ENCODE measurements at regions not wholly inside any gene's neighbourhood (a gene's known extent, or its start where the extent isn't known, plus 50 kb on each side); places are given as distances from the start of the nearest gene placed in this dataset.

- H3K4me3 Mint-ChIP-seq, result no peak overlapping the region
- intact Hi-C loops (cut with micrococcal nuclease), result no loop called here
- DNase-seq, result no peak
Observed at GRCh38 chrY:8064500-8064899, 1152.9 kb upstream of the AMELY start.

GRCh38 chrY:8063973-8064372 lies 1152.4 kb upstream of the AMELY start:
- no peaks in the 10 kb centered on the region for H3K79me2 ChIP-seq (ENCODE audit: insufficient read depth, low read length)
- H3K4me3 ChIP-seq (replicated peaks in 1 of 3; ENCODE audit: low read depth in 2 of 3, low read length in 3 of 3), result no peak overlapping the region
- no peak overlapping the region for H3K9ac ChIP-seq (ENCODE audit: insufficient read depth, low read length, poor library complexity, severe bottlenecking)
- TF ChIP-seq CTCF (IDR thresholded peaks at IDR 0.05), result no peak
- H2AFZ ChIP-seq (ENCODE audit: insufficient read depth, low read depth, low read length, poor library complexity, severe bottlenecking), result no peak overlapping the region
- H3K36me3 Mint-ChIP-seq, result no peaks in the 10 kb centered on the region
- H3K36me3 ChIP-seq (replicated peaks in 1 of 2; ENCODE audit: control insufficient read depth in 1 of 2, insufficient read depth in 2 of 2, low read length in 2 of 2), result no peaks in the 10 kb centered on the region
- H3K4me1 ChIP-seq (ENCODE audit: control insufficient read depth in 1 of 2, insufficient read depth in 2 of 2, low read length in 2 of 2), result no peaks in the 10 kb centered on the region
- H3K4me1 Mint-ChIP-seq, result no peaks in the 10 kb centered on the region
- H3K27me3 Mint-ChIP-seq (ENCODE audit: low read depth in 3 of 3), result no peaks in the 10 kb centered on the region
- no peak overlapping the region for H3K4me2 ChIP-seq (replicated peaks; ENCODE audit: extremely low read depth, low read length, poor library complexity, severe bottlenecking)
- DNase-seq, result no peak
- no peaks in the 10 kb centered on the region for H3K9me3 ChIP-seq (replicated peaks in 1 of 2; ENCODE audit: control insufficient read depth in 1 of 2, insufficient read depth in 1 of 2, low read length in 2 of 2)
- intact Hi-C loops (cut with micrococcal nuclease), result no loop called here
- H3K9me3 Mint-ChIP-seq, result peaks cover 0 to 2% (median 0%) of the 10 kb centered on the region in 7 donors
- no peak overlapping the region for H3K27ac Mint-ChIP-seq
- no peak overlapping the region for H3K27ac ChIP-seq (ENCODE audit: low read depth in 1 of 2, low read length in 2 of 2)
- no peak overlapping the region for H3K4me3 Mint-ChIP-seq
- no peaks in the 10 kb centered on the region for H4K20me1 ChIP-seq (ENCODE audit: insufficient read depth, low read length)
- H3K27me3 ChIP-seq (ENCODE audit: control insufficient read depth in 2 of 2, insufficient read depth in 2 of 2, low read length in 2 of 2), result no peaks in the 10 kb centered on the region
- no CpG with 5 or more reads among the region's 2 CpGs for whole genome bisulfite sequencing (ENCODE audit: insufficient coverage)

More at GRCh38 chrY:8064500-8064899, 1152.9 kb upstream of the AMELY start:
- Mint-ChIP-seq H3K4me1 (no peaks in the 10 kb centered on the region), H3K36me3 (no peaks in the 10 kb centered on the region), H3K9me3 (peaks cover 0 to 2% (median 0%) of the 10 kb centered on the region in 7 donors), H3K27me3 (ENCODE audit: low read depth in 3 of 3) (no peaks in the 10 kb centered on the region), H3K27ac (no peak overlapping the region)
- Histone ChIP-seq H3K4me1 (ENCODE audit: control insufficient read depth in 1 of 2, insufficient read depth in 2 of 2, low read length in 2 of 2) (no peaks in the 10 kb centered on the region), H3K9me3 (replicated peaks in 1 of 2; ENCODE audit: control insufficient read depth in 1 of 2, insufficient read depth in 1 of 2, low read length in 2 of 2) (no peaks in the 10 kb centered on the region), H3K27ac (ENCODE audit: low read depth in 1 of 2, low read length in 2 of 2) (no peak overlapping the region), H3K27me3 (ENCODE audit: control insufficient read depth in 2 of 2, insufficient read depth in 2 of 2, low read length in 2 of 2) (no peaks in the 10 kb centered on the region), H3K4me2 (replicated peaks; ENCODE audit: extremely low read depth, low read length, poor library complexity, severe bottlenecking) (no peak overlapping the region), H2AFZ (ENCODE audit: insufficient read depth, low read depth, low read length, poor library complexity, severe bottlenecking) (no peak overlapping the region), H3K36me3 (replicated peaks in 1 of 2; ENCODE audit: control insufficient read depth in 1 of 2, insufficient read depth in 2 of 2, low read length in 2 of 2) (no peaks in the 10 kb centered on the region), H3K79me2 (ENCODE audit: insufficient read depth, low read length) (no peaks in the 10 kb centered on the region), H3K4me3 (replicated peaks in 1 of 3; ENCODE audit: low read depth in 2 of 3, low read length in 3 of 3) (no peak overlapping the region), H4K20me1 (ENCODE audit: insufficient read depth, low read length) (no peaks in the 10 kb centered on the region), H3K9ac (ENCODE audit: insufficient read depth, low read length, poor library complexity, severe bottlenecking) (no peak overlapping the region)
- TF ChIP-seq CTCF (IDR thresholded peaks at IDR 0.05), result no peak
- WGBS (ENCODE audit: insufficient coverage), result no CpG with 5 or more reads among the region's 4 CpGs

All from CD14-positive monocyte (primary cell).